Neural cell (in vitro differentiated cells): ENCODE measurements at regions not wholly inside any gene's neighbourhood (a gene's known extent, or its start where the extent isn't known, plus 50 kb on each side); places are given as distances from the start of the nearest gene placed in this dataset.

Experiments
- EZH2 ChIP-seq: fragments of 200-600, 300-800 bp; shearing (Covaris generic), sonication (generic); IDR thresholded peaks from 2 replicates; pipeline ENCODE4 v1.6.1; 2014; ENCODE audit warnings: antibody characterized with exemption, low read length, borderline replicate concordance, mild to moderate bottlenecking; ENCODE audit not compliant: insufficient read depth, poor library complexity, severe bottlenecking
- TF ChIP-seq, protein P1 (sequence below): fragments of 450-650 bp; IDR thresholded peaks from 2 replicates; pipeline ENCODE4 v1.5.1; 2014; ENCODE audit warnings: antibody characterized with exemption, mild to moderate bottlenecking, moderate library complexity; ENCODE audit not compliant: poor library complexity, severe bottlenecking

GRCh38 chr18:30810580-30810979, 232.0 kb downstream of the DSC3 start:
- TF ChIP-seq, protein P1, sequence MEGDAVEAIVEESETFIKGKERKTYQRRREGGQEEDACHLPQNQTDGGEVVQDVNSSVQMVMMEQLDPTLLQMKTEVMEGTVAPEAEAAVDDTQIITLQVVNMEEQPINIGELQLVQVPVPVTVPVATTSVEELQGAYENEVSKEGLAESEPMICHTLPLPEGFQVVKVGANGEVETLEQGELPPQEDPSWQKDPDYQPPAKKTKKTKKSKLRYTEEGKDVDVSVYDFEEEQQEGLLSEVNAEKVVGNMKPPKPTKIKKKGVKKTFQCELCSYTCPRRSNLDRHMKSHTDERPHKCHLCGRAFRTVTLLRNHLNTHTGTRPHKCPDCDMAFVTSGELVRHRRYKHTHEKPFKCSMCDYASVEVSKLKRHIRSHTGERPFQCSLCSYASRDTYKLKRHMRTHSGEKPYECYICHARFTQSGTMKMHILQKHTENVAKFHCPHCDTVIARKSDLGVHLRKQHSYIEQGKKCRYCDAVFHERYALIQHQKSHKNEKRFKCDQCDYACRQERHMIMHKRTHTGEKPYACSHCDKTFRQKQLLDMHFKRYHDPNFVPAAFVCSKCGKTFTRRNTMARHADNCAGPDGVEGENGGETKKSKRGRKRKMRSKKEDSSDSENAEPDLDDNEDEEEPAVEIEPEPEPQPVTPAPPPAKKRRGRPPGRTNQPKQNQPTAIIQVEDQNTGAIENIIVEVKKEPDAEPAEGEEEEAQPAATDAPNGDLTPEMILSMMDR, result no peak
- no peak for TF ChIP-seq EZH2
